WTC11 (cell line): ENCODE measurements at regions not wholly inside any gene's neighbourhood (a gene's known extent, or its start where the extent isn't known, plus 50 kb on each side); places are given as distances from the start of the nearest gene placed in this dataset.
"Not testable (repeated sequence)": the region's sequence is repeated elsewhere in the genome, so short reads cannot be mapped to it uniquely, and the experiment has no call there.

Experiments
- ATAC-seq: fragments of 200-7000 bp; cut with Tn5 transposase; 2 replicates; pipeline ENCODE4 v1.10.0; 2021; ENCODE audit warnings: mild to moderate bottlenecking, moderate library complexity
- CTCF ChIA-PET: fragments of 300-600 bp; sonication (Branson Sonifier 250); formaldehyde crosslinking; loops from one replicate; lab custom pipeline; 2021; ENCODE audit warnings: antibody characterized with exemption; lab: Charles Lee
- POLR2A ChIA-PET: fragments of 350-600 bp; sonication (Branson Sonifier 250); formaldehyde crosslinking; loops from one replicate; lab custom pipeline; 2021; ENCODE audit warnings: antibody characterized with exemption; lab: Charles Lee
- DNase-seq: peaks from one replicate; pipeline ENCODE4 v3.0.0; 2021; ENCODE audit warnings: low spot score
- H3K27ac Mint-ChIP-seq: 2 replicates; pipeline ENCODE4 v1.8.0; 2021; ENCODE audit warnings: mixed read lengths
- H3K27me3 Mint-ChIP-seq: 2 replicates; pipeline ENCODE4 v1.8.0; 2021; ENCODE audit warnings: low read depth, mild to moderate bottlenecking, moderate library complexity, mixed read lengths
- H3K36me3 Mint-ChIP-seq: 2 replicates; pipeline ENCODE4 v1.8.0; 2021; ENCODE audit warnings: mixed read lengths
- H3K4me1 Mint-ChIP-seq: 2 replicates; pipeline ENCODE4 v1.8.0; 2022; ENCODE audit warnings: mixed read lengths
- H3K4me3 Mint-ChIP-seq: 2 replicates; pipeline ENCODE4 v1.8.0; 2021; ENCODE audit warnings: mild to moderate bottlenecking, moderate library complexity, mixed read lengths
- H3K9me3 Mint-ChIP-seq: 2 replicates; pipeline ENCODE4 v1.8.0; 2021; ENCODE audit warnings: mixed read lengths
- ETV6 ChIP-seq: sonication (generic); formaldehyde crosslinking; IDR thresholded peaks from 2 replicates; pipeline ENCODE4 v1.8.1; 2022; ENCODE audit warnings: mild to moderate bottlenecking, missing genetic modification reagents
- FOXK1 ChIP-seq: sonication (generic); formaldehyde crosslinking; IDR thresholded peaks from 2 replicates; pipeline ENCODE4 v1.8.0; 2022; ENCODE audit warnings: mild to moderate bottlenecking, moderate library complexity, missing genetic modification reagents
- JAZF1 ChIP-seq: fragments of 250-450 bp; sonication (Bioruptor Pico); IDR thresholded peaks from 2 replicates; pipeline ENCODE4 v1.9.0; 2021; ENCODE audit warnings: moderate library complexity, mild to moderate bottlenecking, inconsistent platforms
- MYBL2 ChIP-seq: sonication (generic); formaldehyde crosslinking; IDR thresholded peaks from 2 replicates; pipeline ENCODE4 v1.8.1; 2023; ENCODE audit warnings: mild to moderate bottlenecking, moderate library complexity, missing genetic modification reagents
- NFYB ChIP-seq: sonication (generic); formaldehyde crosslinking; conservative IDR thresholded peaks from 2 replicates; pipeline ENCODE4 v1.8.0; 2022; ENCODE audit warnings: low read depth, missing genetic modification reagents
- NR1H2 ChIP-seq: sonication (generic); formaldehyde crosslinking; IDR thresholded peaks from 2 replicates; pipeline ENCODE4 v1.9.0; 2021; ENCODE audit warnings: mild to moderate bottlenecking, moderate library complexity, missing genetic modification reagents
- PRRX2 ChIP-seq: fragments of 250-450 bp; sonication (Bioruptor Pico); IDR thresholded peaks from 2 replicates; pipeline ENCODE4 v1.8.0; 2021; ENCODE audit warnings: mild to moderate bottlenecking
- TF ChIP-seq, protein P1 (sequence below): fragments of 250-450 bp; sonication (Bioruptor Pico); conservative IDR thresholded peaks from 2 replicates; pipeline ENCODE4 v1.9.0; 2021; ENCODE audit warnings: mild to moderate bottlenecking
- TF ChIP-seq, protein P2 (sequence below): sonication (generic); formaldehyde crosslinking; IDR thresholded peaks from 2 replicates; pipeline ENCODE4 v1.8.1; 2023; ENCODE audit warnings: mild to moderate bottlenecking, moderate library complexity, missing genetic modification reagents
- TF ChIP-seq, protein P3 (sequence below): sonication (generic); formaldehyde crosslinking; IDR thresholded peaks from 2 replicates; pipeline ENCODE4 v1.8.0; 2022; ENCODE audit warnings: mild to moderate bottlenecking, missing genetic modification reagents
- TF ChIP-seq, protein P4 (sequence below): sonication (generic); formaldehyde crosslinking; IDR thresholded peaks from 2 replicates; pipeline ENCODE4 v1.8.1; 2023; ENCODE audit warnings: mild to moderate bottlenecking, missing genetic modification reagents
- TF ChIP-seq, protein P5 (sequence below): sonication (generic); formaldehyde crosslinking; IDR thresholded peaks from 2 replicates; pipeline ENCODE4 v1.8.1; 2022; ENCODE audit warnings: low read depth, mild to moderate bottlenecking, moderate library complexity, missing genetic modification reagents, borderline replicate concordance
- TF ChIP-seq, protein P6 (sequence below): sonication (generic); formaldehyde crosslinking; IDR thresholded peaks from 2 replicates; pipeline ENCODE4 v1.8.1; 2023; ENCODE audit warnings: mild to moderate bottlenecking, missing genetic modification reagents, moderate library complexity
- TF ChIP-seq, protein P7 (sequence below): fragments of 250-450 bp; sonication (Bioruptor Pico); IDR thresholded peaks from 2 replicates; pipeline ENCODE4 v1.9.0; 2021; ENCODE audit warnings: mild to moderate bottlenecking, borderline replicate concordance
- TF ChIP-seq, protein P8 (sequence below): sonication (generic); formaldehyde crosslinking; IDR thresholded peaks from 2 replicates; pipeline ENCODE4 v1.8.1; 2023; ENCODE audit warnings: mild to moderate bottlenecking, missing genetic modification reagents, borderline replicate concordance

DNA sequence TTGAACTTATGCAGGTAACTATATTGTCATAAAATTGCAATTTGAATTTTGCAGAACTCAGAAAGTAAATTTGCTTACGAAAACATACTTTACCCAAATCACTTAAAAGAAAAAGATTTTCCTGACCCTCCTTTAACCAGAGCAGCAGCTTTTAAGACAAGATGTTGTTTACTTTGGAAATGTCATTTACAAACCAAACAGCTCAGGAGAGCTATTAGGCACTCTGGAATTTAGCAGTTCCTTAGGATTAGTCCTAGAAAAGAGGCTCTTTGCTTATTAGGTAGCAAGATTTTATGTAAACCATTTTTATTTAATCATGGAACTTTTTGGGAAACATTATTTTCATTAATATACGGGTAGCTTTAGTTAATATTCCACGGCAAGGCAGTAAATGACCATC is 765.7 kb upstream of the POU3F4 start (continued):
- TF ChIP-seq ETV6 (CRISPR knock-in tag) (no peak), NFYB (CRISPR knock-in tag) (no peak), PRRX2 (CRISPR knock-in tag) (no peak)
- TF ChIP-seq, protein P1, sequence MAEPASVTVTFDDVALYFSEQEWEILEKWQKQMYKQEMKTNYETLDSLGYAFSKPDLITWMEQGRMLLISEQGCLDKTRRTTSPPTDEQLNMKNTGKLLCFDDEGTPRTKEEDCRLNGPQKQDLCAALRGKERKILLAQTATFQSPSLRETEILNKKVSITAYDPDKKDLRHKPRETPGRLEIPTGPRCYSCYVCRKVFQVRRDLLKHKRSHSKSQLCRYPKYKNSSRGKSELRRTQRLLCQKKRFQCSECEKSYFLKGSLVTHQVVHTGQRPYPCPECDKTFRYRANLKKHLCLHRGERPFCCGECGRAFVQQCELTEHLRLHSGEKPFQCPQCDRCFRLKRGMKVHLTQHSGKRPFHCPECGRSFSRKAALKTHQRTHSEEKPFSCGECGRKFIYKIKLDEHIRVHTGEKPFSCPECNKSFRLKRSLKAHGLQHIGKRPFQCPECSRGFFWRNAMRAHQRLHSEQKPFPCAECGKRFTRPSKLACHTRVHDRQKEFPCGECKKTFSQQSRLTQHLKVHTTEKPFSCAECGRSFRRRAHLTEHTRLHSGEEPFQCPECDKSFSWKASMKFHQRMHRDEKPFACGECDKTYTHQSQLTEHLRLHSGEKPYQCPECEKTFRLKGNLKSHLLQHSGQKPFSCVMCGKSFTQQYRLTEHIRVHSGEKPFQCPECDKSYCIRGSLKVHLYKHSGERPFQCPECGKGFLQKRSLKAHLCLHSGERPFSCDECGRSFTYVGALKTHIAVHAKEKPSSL (CRISPR knock-in tag), result no peak
- TF ChIP-seq, protein P2, sequence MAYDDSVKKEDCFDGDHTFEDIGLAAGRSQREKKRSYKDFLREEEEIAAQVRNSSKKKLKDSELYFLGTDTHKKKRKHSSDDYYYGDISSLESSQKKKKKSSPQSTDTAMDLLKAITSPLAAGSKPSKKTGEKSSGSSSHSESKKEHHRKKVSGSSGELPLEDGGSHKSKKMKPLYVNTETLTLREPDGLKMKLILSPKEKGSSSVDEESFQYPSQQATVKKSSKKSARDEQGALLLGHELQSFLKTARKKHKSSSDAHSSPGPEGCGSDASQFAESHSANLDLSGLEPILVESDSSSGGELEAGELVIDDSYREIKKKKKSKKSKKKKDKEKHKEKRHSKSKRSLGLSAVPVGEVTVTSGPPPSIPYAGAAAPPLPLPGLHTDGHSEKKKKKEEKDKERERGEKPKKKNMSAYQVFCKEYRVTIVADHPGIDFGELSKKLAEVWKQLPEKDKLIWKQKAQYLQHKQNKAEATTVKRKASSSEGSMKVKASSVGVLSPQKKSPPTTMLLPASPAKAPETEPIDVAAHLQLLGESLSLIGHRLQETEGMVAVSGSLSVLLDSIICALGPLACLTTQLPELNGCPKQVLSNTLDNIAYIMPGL, result no peak
- TF ChIP-seq, protein P3, sequence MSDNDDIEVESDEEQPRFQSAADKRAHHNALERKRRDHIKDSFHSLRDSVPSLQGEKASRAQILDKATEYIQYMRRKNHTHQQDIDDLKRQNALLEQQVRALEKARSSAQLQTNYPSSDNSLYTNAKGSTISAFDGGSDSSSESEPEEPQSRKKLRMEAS, result no peak
- TF ChIP-seq, protein P4, sequence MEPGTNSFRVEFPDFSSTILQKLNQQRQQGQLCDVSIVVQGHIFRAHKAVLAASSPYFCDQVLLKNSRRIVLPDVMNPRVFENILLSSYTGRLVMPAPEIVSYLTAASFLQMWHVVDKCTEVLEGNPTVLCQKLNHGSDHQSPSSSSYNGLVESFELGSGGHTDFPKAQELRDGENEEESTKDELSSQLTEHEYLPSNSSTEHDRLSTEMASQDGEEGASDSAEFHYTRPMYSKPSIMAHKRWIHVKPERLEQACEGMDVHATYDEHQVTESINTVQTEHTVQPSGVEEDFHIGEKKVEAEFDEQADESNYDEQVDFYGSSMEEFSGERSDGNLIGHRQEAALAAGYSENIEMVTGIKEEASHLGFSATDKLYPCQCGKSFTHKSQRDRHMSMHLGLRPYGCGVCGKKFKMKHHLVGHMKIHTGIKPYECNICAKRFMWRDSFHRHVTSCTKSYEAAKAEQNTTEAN, result no peak

DNA sequence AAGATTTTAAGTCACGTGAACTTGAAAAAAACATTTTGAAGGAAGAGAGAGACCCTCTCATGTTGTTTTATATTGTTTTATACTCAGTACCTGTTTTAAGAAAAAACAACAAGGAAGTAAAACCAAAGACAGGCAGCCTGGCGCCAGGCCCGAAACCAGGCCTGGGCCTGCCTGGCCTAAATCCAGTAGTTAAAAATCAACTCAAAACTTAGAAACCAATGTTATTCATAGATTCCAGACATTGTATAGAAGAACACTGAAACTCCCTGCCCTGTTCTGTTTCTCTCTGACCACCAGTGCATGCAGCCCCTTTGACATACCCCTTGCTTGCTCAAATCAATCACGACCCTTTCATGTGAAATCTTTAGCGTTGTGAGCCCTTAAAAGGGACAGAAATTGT is 762.4 kb upstream of the POU3F4 start:
- Mint-ChIP-seq H3K4me1 (peaks cover 46% of the 10 kb centered on the region), H3K27ac (peak overlapping the region; percentile 70; the same call in 1 of the 2 replicates)
- CTCF ChIA-PET, H3K4me3 Mint-ChIP-seq, H3K36me3 Mint-ChIP-seq, ATAC-seq, H3K27me3 Mint-ChIP-seq, POLR2A ChIA-PET, H3K9me3 Mint-ChIP-seq, DNase-seq: not testable (repeated sequence)

DNA sequence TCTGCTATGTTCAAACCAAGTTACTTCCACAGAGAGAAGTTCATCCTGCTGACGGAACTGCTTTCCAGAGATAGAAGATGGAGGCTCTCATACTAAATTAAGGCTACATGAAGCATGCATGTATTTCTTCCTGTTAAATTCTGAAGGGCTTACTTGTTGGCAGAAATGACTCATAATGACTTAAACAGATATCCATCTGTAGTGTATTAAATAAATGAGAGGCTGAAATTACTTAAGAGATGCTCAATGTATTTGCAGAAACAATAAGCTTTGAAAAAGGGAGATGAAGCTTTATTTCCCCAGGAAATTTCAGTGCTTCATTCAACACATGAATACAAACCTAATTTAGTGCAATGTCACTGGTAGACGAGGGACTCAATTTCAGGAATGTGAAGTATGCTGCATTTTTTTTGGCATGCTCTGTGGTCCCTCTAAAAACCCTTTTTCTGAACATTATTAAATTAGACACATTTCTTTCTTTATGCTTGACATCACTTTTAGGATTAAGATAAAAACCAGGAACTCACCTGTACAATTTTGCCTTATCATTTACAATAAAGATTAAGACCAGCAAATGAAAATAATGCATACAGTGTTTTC is 759.1 kb upstream of the POU3F4 start:
- DNase-seq (no peak), ATAC-seq (no peak)
- Mint-ChIP-seq H3K4me1 (peaks cover 29% of the 10 kb centered on the region), H3K36me3 (no peaks in the 10 kb centered on the region), H3K4me3 (no peak overlapping the region), H3K27ac (no peak overlapping the region), H3K9me3 (no peaks in the 10 kb centered on the region), H3K27me3 (no peaks in the 10 kb centered on the region)
- ChIA-PET CTCF (no interaction called here), POLR2A (no interaction called here)
- TF ChIP-seq JAZF1 (CRISPR knock-in tag) (no peak), MYBL2 (CRISPR knock-in tag) (no peak), NR1H2 (no peak), FOXK1 (CRISPR knock-in tag) (no peak)
- TF ChIP-seq, protein P5, sequence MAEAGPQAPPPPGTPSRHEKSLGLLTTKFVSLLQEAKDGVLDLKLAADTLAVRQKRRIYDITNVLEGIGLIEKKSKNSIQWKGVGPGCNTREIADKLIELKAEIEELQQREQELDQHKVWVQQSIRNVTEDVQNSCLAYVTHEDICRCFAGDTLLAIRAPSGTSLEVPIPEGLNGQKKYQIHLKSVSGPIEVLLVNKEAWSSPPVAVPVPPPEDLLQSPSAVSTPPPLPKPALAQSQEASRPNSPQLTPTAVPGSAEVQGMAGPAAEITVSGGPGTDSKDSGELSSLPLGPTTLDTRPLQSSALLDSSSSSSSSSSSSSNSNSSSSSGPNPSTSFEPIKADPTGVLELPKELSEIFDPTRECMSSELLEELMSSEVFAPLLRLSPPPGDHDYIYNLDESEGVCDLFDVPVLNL, result no peak
- TF ChIP-seq, protein P6, sequence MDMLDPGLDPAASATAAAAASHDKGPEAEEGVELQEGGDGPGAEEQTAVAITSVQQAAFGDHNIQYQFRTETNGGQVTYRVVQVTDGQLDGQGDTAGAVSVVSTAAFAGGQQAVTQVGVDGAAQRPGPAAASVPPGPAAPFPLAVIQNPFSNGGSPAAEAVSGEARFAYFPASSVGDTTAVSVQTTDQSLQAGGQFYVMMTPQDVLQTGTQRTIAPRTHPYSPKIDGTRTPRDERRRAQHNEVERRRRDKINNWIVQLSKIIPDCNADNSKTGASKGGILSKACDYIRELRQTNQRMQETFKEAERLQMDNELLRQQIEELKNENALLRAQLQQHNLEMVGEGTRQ (CRISPR knock-in tag), result no peak
- TF ChIP-seq, protein P7, sequence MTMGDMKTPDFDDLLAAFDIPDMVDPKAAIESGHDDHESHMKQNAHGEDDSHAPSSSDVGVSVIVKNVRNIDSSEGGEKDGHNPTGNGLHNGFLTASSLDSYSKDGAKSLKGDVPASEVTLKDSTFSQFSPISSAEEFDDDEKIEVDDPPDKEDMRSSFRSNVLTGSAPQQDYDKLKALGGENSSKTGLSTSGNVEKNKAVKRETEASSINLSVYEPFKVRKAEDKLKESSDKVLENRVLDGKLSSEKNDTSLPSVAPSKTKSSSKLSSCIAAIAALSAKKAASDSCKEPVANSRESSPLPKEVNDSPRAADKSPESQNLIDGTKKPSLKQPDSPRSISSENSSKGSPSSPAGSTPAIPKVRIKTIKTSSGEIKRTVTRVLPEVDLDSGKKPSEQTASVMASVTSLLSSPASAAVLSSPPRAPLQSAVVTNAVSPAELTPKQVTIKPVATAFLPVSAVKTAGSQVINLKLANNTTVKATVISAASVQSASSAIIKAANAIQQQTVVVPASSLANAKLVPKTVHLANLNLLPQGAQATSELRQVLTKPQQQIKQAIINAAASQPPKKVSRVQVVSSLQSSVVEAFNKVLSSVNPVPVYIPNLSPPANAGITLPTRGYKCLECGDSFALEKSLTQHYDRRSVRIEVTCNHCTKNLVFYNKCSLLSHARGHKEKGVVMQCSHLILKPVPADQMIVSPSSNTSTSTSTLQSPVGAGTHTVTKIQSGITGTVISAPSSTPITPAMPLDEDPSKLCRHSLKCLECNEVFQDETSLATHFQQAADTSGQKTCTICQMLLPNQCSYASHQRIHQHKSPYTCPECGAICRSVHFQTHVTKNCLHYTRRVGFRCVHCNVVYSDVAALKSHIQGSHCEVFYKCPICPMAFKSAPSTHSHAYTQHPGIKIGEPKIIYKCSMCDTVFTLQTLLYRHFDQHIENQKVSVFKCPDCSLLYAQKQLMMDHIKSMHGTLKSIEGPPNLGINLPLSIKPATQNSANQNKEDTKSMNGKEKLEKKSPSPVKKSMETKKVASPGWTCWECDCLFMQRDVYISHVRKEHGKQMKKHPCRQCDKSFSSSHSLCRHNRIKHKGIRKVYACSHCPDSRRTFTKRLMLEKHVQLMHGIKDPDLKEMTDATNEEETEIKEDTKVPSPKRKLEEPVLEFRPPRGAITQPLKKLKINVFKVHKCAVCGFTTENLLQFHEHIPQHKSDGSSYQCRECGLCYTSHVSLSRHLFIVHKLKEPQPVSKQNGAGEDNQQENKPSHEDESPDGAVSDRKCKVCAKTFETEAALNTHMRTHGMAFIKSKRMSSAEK (CRISPR knock-in tag), result no peak
- TF ChIP-seq, protein P8, sequence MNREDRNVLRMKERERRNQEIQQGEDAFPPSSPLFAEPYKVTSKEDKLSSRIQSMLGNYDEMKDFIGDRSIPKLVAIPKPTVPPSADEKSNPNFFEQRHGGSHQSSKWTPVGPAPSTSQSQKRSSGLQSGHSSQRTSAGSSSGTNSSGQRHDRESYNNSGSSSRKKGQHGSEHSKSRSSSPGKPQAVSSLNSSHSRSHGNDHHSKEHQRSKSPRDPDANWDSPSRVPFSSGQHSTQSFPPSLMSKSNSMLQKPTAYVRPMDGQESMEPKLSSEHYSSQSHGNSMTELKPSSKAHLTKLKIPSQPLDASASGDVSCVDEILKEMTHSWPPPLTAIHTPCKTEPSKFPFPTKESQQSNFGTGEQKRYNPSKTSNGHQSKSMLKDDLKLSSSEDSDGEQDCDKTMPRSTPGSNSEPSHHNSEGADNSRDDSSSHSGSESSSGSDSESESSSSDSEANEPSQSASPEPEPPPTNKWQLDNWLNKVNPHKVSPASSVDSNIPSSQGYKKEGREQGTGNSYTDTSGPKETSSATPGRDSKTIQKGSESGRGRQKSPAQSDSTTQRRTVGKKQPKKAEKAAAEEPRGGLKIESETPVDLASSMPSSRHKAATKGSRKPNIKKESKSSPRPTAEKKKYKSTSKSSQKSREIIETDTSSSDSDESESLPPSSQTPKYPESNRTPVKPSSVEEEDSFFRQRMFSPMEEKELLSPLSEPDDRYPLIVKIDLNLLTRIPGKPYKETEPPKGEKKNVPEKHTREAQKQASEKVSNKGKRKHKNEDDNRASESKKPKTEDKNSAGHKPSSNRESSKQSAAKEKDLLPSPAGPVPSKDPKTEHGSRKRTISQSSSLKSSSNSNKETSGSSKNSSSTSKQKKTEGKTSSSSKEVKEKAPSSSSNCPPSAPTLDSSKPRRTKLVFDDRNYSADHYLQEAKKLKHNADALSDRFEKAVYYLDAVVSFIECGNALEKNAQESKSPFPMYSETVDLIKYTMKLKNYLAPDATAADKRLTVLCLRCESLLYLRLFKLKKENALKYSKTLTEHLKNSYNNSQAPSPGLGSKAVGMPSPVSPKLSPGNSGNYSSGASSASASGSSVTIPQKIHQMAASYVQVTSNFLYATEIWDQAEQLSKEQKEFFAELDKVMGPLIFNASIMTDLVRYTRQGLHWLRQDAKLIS (CRISPR knock-in tag), result no peak
